GM19372 (cell line): ENCODE measurements at regions not wholly inside any gene's neighbourhood (a gene's known extent, or its start where the extent isn't known, plus 50 kb on each side); places are given as distances from the start of the nearest gene placed in this dataset.

ENCODE experiments used
- ATAC-seq: cut with Tn5 transposase; IDR thresholded peaks from one replicate; pipeline ENCODE4 v1.9.1; 2021; ENCODE audit warnings: mild to moderate bottlenecking, low read depth, moderate library complexity; ENCODE audit not compliant: unreplicated experiment

- no peak for ATAC-seq
These were observed 513.2 kb upstream of the GOLIM4 start for GRCh38 chr3:168608926-168609325.

GRCh38 chr3:168604767-168605166 lies 509.0 kb upstream of the GOLIM4 start:
- ATAC-seq: no peak

- no peak for ATAC-seq
These were observed 502.5 kb upstream of the GOLIM4 start for GRCh38 chr3:168598250-168598649.

GRCh38 chr3:168596175-168596823 lies 500.6 kb upstream of the GOLIM4 start:
- no peak for ATAC-seq

- no peak for ATAC-seq
These were observed 495.9 kb upstream of the GOLIM4 start for GRCh38 chr3:168591587-168591986.

GRCh38 chr3:168589376-168589775 lies 493.7 kb upstream of the GOLIM4 start:
- ATAC-seq: no peak

- ATAC-seq: no peak
These were observed 489.8 kb upstream of the GOLIM4 start for GRCh38 chr3:168585544-168585943.

- ATAC-seq: no peak
These were observed 488.3 kb upstream of the GOLIM4 start for GRCh38 chr3:168583977-168584376.

- ATAC-seq: no peak
These were observed 486.8 kb upstream of the GOLIM4 start for GRCh38 chr3:168582503-168582902.

- no peak for ATAC-seq
These were observed 486.1 kb upstream of the GOLIM4 start for GRCh38 chr3:168581771-168582225.

GRCh38 chr3:168579010-168579409 lies 483.3 kb upstream of the GOLIM4 start:
- no peak for ATAC-seq

GRCh38 chr3:168575750-168576149 lies 480.0 kb upstream of the GOLIM4 start:
- no peak for ATAC-seq

GRCh38 chr3:168574455-168575158 lies 478.9 kb upstream of the GOLIM4 start:
- ATAC-seq: no peak

GRCh38 chr3:168570404-168571155 lies 474.9 kb upstream of the GOLIM4 start:
- no peak for ATAC-seq

- ATAC-seq: no peak
These were observed 463.1 kb upstream of the GOLIM4 start for GRCh38 chr3:168558728-168559411.

GRCh38 chr3:168552251-168552650 lies 456.5 kb upstream of the GOLIM4 start:
- no peak for ATAC-seq

GRCh38 chr3:168548719-168549118 lies 453.0 kb upstream of the GOLIM4 start:
- no peak for ATAC-seq

GRCh38 chr3:168546707-168547106 lies 451.0 kb upstream of the GOLIM4 start:
- ATAC-seq: no peak

GRCh38 chr3:168545591-168545990 lies 449.9 kb upstream of the GOLIM4 start:
- ATAC-seq: no peak

GRCh38 chr3:168544097-168544957 lies 448.6 kb upstream of the GOLIM4 start:
- no peak for ATAC-seq
